ENCODE measurements at regions not wholly inside any gene's neighbourhood (a gene's known extent, or its start where the extent isn't known, plus 50 kb on each side); places are given as distances from the start of the nearest gene placed in this dataset.

DNA sequence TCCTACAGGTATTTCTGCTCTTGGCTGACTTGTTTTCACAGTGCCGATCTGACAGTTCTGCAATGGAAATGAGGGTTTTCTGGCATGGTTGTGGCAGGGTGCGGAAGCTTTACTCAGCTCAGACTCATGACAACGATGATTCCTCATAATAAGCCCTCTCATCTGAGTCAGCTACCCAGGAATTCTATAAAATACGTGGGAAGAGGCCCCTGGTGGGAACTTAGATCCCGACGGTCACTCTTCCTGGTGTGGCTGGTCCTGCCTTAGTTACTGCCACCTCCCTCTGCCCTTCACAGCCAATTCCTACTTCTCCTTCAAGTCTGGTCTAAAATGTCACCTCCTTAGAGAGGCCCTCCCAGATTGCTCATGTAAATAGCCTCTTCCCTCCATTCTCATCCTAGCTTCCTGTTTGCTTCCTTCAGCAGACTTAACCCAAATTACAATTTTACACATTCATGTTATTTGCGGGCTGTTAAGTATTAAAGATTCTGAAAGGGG is 104.2 kb upstream of the MAP1LC3B2 start:
- no peaks in the 10 kb centered on the region for H3K9me3 ChIP-seq (ENCODE audit: control insufficient read depth in 4 of 4, insufficient read depth in 3 of 4, low read length in 3 of 4)
- H3K4me3 ChIP-seq: no peak overlapping the region
- 54 to 63% methylated on average over 7 of the region's 7 CpGs for WGBS, 2 donors
- H3K9ac ChIP-seq (ENCODE audit: insufficient read depth in 1 of 2, low read length in 2 of 2): peak overlapping the region in 1 of 2 donors; percentile 30
- no peaks in the 10 kb centered on the region for H3K27me3 ChIP-seq (ENCODE audit: control insufficient read depth in 3 of 3, insufficient read depth in 3 of 3, low read length in 2 of 3)
- peak overlapping the region; percentile 43 to 76 for H3K27ac ChIP-seq (ENCODE audit: low read depth in 1 of 2, low read length in 1 of 2)
- no peak for ATAC-seq (ENCODE audit: insufficient read depth, low FRiP score)
- peaks cover 0 to 21% (median 16%) of the 10 kb centered on the region in 5 donors for H3K4me1 ChIP-seq (ENCODE audit: control insufficient read depth in 5 of 5, insufficient read depth in 5 of 5, low read length in 5 of 5)
- H3K36me3 ChIP-seq (ENCODE audit: control insufficient read depth in 4 of 4, insufficient read depth in 4 of 4, low read length in 4 of 4): no peaks in the 10 kb centered on the region
- no peak for DNase-seq
- TF ChIP-seq, protein P1, sequence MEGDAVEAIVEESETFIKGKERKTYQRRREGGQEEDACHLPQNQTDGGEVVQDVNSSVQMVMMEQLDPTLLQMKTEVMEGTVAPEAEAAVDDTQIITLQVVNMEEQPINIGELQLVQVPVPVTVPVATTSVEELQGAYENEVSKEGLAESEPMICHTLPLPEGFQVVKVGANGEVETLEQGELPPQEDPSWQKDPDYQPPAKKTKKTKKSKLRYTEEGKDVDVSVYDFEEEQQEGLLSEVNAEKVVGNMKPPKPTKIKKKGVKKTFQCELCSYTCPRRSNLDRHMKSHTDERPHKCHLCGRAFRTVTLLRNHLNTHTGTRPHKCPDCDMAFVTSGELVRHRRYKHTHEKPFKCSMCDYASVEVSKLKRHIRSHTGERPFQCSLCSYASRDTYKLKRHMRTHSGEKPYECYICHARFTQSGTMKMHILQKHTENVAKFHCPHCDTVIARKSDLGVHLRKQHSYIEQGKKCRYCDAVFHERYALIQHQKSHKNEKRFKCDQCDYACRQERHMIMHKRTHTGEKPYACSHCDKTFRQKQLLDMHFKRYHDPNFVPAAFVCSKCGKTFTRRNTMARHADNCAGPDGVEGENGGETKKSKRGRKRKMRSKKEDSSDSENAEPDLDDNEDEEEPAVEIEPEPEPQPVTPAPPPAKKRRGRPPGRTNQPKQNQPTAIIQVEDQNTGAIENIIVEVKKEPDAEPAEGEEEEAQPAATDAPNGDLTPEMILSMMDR (IDR thresholded peaks at IDR 0.05; ENCODE audit: control extremely low read depth, extremely low read depth): no peak

DNA sequence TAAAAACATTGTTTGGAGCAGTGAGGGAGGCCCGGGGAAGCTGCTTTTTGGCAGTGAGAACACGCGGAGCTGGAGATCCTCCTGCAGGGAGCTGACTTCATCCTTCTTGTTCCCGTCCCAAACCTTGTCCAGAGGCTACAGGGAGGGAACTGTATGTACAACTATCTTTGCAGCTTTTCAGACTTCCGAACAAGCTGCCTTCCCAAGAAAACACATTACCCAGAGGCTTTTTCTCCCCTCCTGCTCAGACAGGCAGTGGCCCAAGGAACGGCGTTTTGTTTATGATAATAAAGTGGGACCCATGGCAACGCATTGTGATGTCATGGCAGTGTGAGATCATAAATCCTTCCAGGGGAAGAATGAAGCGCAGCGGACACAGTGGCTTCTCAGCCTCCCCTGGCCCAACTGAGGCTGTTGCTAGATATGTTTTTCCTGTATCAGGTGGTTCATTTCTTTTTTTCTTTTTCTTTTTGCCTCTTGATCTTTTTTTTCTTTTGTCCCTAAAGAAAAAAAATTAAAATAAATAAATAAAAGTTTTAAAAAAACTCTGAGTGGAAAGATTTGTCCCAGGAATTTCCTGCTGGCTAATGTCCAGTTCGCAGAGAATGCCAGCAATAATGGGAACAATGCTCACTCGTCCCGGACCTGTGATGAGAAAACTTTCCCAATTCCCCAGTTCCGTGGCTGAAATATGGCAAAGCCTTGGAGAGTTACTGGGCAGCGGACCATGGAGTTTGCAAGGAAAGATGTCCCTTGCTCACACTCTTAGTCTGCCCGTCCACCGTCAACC is 103.4 kb upstream of the MAP1LC3B2 start:
- Histone ChIP-seq H3K36me3 (ENCODE audit: control insufficient read depth in 4 of 4, insufficient read depth in 4 of 4, low read length in 4 of 4) (no peaks in the 10 kb centered on the region), H3K4me1 (ENCODE audit: control insufficient read depth in 5 of 5, insufficient read depth in 5 of 5, low read length in 5 of 5) (peaks cover 0 to 21% (median 16%) of the 10 kb centered on the region in 5 donors), H3K27me3 (ENCODE audit: control insufficient read depth in 3 of 3, insufficient read depth in 3 of 3, low read length in 2 of 3) (no peaks in the 10 kb centered on the region), H3K9ac (ENCODE audit: insufficient read depth in 1 of 2, low read length in 2 of 2) (peak overlapping the region; percentile 18 to 91), H3K4me3 (no peak overlapping the region), H3K27ac (ENCODE audit: low read depth in 1 of 2, low read length in 1 of 2) (peak overlapping the region; percentile 43 to 84), H3K9me3 (ENCODE audit: control insufficient read depth in 4 of 4, insufficient read depth in 3 of 4, low read length in 3 of 4) (no peaks in the 10 kb centered on the region)
- 32 to 47% methylated on average over 17 of the region's 17 CpGs for WGBS, 2 donors
- TF ChIP-seq, protein P1 (IDR thresholded peaks at IDR 0.05; ENCODE audit: control extremely low read depth, extremely low read depth): no peak
- ATAC-seq (ENCODE audit: insufficient read depth, low FRiP score) (peak; percentile 71), DNase-seq (peak; percentile 94 to 99 (median 98))

DNA sequence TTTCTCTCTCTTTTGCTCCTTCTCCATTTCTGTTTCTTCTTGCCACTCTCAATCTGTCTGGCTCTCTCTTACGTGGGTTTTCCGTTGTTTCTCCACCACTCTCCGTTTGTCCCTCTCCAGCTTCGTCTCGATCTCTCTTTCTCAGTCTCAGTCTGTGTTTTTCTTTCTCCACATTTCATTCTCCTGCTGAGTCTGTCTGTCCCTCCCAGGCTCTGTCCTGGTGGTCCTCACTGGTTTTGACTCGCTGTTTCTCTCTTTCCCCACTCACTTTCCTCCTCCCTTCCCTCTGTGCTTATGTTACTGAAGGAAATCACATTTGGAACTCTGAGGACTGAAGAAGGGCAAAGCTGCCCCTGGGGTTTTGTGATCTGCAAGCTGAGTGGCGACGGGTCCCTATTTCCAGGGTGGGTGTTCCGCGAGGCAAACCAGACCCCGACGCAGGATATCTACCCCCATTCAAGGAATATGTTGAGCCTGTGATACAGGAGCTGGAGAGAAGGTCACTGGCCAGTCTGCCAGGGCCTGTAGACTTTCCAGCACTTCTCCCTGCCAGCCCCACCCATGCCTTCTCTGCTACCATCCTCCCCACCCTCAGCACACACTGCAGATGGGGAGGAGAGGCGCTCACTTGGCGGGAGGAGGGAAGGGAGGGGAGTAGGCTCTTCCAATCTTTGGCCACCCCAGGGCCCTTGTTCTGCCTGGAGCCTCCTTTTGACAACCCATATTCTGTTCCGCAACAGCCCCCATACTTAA is 102.7 kb upstream of the MAP1LC3B2 start:
- Histone ChIP-seq H3K4me1 (ENCODE audit: control insufficient read depth in 5 of 5, insufficient read depth in 5 of 5, low read length in 5 of 5) (peaks cover 0 to 21% (median 16%) of the 10 kb centered on the region in 5 donors), H3K36me3 (ENCODE audit: control insufficient read depth in 4 of 4, insufficient read depth in 4 of 4, low read length in 4 of 4) (no peaks in the 10 kb centered on the region), H3K27me3 (ENCODE audit: control insufficient read depth in 3 of 3, insufficient read depth in 3 of 3, low read length in 2 of 3) (no peaks in the 10 kb centered on the region), H3K9ac (ENCODE audit: insufficient read depth in 1 of 2, low read length in 2 of 2) (peak overlapping the region; percentile 18 to 91), H3K4me3 (no peak overlapping the region), H3K27ac (ENCODE audit: low read depth in 1 of 2, low read length in 1 of 2) (peak overlapping the region; percentile 37 to 84), H3K9me3 (ENCODE audit: control insufficient read depth in 4 of 4, insufficient read depth in 3 of 4, low read length in 3 of 4) (no peaks in the 10 kb centered on the region)
- TF ChIP-seq, protein P1 (IDR thresholded peaks at IDR 0.05; ENCODE audit: control extremely low read depth, extremely low read depth): no peak
- ATAC-seq (ENCODE audit: insufficient read depth, low FRiP score) (no peak), DNase-seq (peak in 2 of 3 donors; percentile 31 to 47)
- WGBS, 2 donors: 63 to 70% methylated on average over 14 to 15 of the region's 15 CpGs

Measured in lung (tissue), 11 donors.